H9 (cell line): ENCODE measurements at regions not wholly inside any gene's neighbourhood (a gene's known extent, or its start where the extent isn't known, plus 50 kb on each side); places are given as distances from the start of the nearest gene placed in this dataset.

Source experiments
- DNase-seq: peaks from one replicate; pipeline ENCODE4 v3.0.0-alpha.2; 2017
- H2AFZ ChIP-seq: one replicate; pipeline ENCODE4 v1.6.1; 2013; ENCODE audit warnings: mild to moderate bottlenecking, low read length, control low read depth, moderate library complexity
- H2AK5ac ChIP-seq: 2 replicates; pipeline ENCODE4 v1.6.1; 2013; ENCODE audit warnings: low read length, control low read depth, mixed read lengths; ENCODE audit not compliant: insufficient read length
- H2BK120ac ChIP-seq: one replicate; pipeline ENCODE4 v1.6.1; 2013; ENCODE audit warnings: low read depth, mild to moderate bottlenecking, low read length, control low read depth, inconsistent platforms; ENCODE audit not compliant: poor library complexity, severe bottlenecking
- H2BK12ac ChIP-seq: 2 replicates; pipeline ENCODE4 v1.6.1; 2013; ENCODE audit warnings: low read length, control low read depth, mixed read lengths, low read depth; ENCODE audit not compliant: insufficient read length
- H2BK15ac ChIP-seq: 2 replicates; pipeline ENCODE4 v1.6.1; 2013; ENCODE audit warnings: low read depth, low read length, control low read depth
- H2BK20ac ChIP-seq: one replicate; pipeline ENCODE4 v1.6.1; 2013; ENCODE audit warnings: low read depth, mild to moderate bottlenecking, low read length, control low read depth, inconsistent platforms; ENCODE audit not compliant: poor library complexity, severe bottlenecking
- H2BK5ac ChIP-seq: 2 replicates; pipeline ENCODE4 v1.6.1; 2013; ENCODE audit warnings: low read length, control low read depth, mixed read lengths; ENCODE audit not compliant: insufficient read length
- H3K14ac ChIP-seq: 2 replicates; pipeline ENCODE4 v1.6.1; 2013; ENCODE audit warnings: low read length, control low read depth; ENCODE audit not compliant: insufficient read depth
- H3K18ac ChIP-seq: 2 replicates; pipeline ENCODE4 v1.6.1; 2013; ENCODE audit warnings: low read depth, mild to moderate bottlenecking, mixed read lengths, low read length, control low read depth; ENCODE audit not compliant: insufficient read length
- H3K23ac ChIP-seq: 2 replicates; pipeline ENCODE4 v1.6.1; 2013; ENCODE audit warnings: low read length, control low read depth, mixed read lengths, low read depth; ENCODE audit not compliant: insufficient read length
- H3K23me2 ChIP-seq: 2 replicates; pipeline ENCODE4 v1.6.1; 2013; ENCODE audit warnings: low read depth, mild to moderate bottlenecking, mixed read lengths, low read length, control low read depth; ENCODE audit not compliant: insufficient read length, poor library complexity, severe bottlenecking
- H3K27ac ChIP-seq: 2 replicates; pipeline ENCODE4 v1.5.1; 2013; ENCODE audit warnings: low read length, control low read depth, mixed read lengths, low read depth; ENCODE audit not compliant: insufficient read length
- H3K27me3 ChIP-seq: 2 replicates; pipeline ENCODE4 v1.6.1; 2013; ENCODE audit warnings: low read length, control low read depth, inconsistent platforms; ENCODE audit not compliant: insufficient read depth
- H3K4ac ChIP-seq: 2 replicates; pipeline ENCODE4 v1.6.1; 2013; ENCODE audit warnings: low read depth, mild to moderate bottlenecking, control low read depth, inconsistent platforms, low read length, moderate library complexity
- H3K4me1 ChIP-seq: 2 replicates; pipeline ENCODE4 v1.6.1; 2013; ENCODE audit warnings: low read length, control low read depth, inconsistent platforms; ENCODE audit not compliant: insufficient read depth
- H3K4me2 ChIP-seq: 2 replicates; pipeline ENCODE4 v1.6.1; 2013; ENCODE audit warnings: low read length, control low read depth, mixed read lengths; ENCODE audit not compliant: insufficient read length, insufficient read depth
- H3K56ac ChIP-seq: 2 replicates; pipeline ENCODE4 v1.6.1; 2013; ENCODE audit warnings: low read depth, mild to moderate bottlenecking, mixed read lengths, low read length, control low read depth; ENCODE audit not compliant: insufficient read length
- H3K79me1 ChIP-seq: 2 replicates; pipeline ENCODE4 v1.6.1; 2013; ENCODE audit warnings: low read depth, mild to moderate bottlenecking, moderate library complexity, low read length, control low read depth, inconsistent platforms; ENCODE audit not compliant: insufficient read depth, poor library complexity, severe bottlenecking
- H3K79me2 ChIP-seq: 2 replicates; pipeline ENCODE4 v1.6.1; 2013; ENCODE audit warnings: low read length, control low read depth, inconsistent platforms; ENCODE audit not compliant: insufficient read depth
- H3K9ac ChIP-seq: 2 replicates; pipeline ENCODE4 v1.6.1; 2013; ENCODE audit warnings: low read length, control low read depth, mixed read lengths; ENCODE audit not compliant: insufficient read length; ENCODE audit errors: extremely low read depth
- H3K9me3 ChIP-seq: one replicate; pipeline ENCODE4 v1.6.1; 2013; ENCODE audit warnings: low read depth, low read length, inconsistent platforms; ENCODE audit not compliant: control insufficient read depth
- H3T11ph ChIP-seq: one replicate; pipeline ENCODE4 v1.6.1; 2013; ENCODE audit warnings: mild to moderate bottlenecking, low read length, control low read depth, inconsistent platforms
- H4K20me1 ChIP-seq: one replicate; pipeline ENCODE4 v1.6.1; 2013; ENCODE audit not compliant: control insufficient read depth, insufficient read length, insufficient read depth
- H4K5ac ChIP-seq: 2 replicates; pipeline ENCODE4 v1.6.1; 2013; ENCODE audit warnings: low read depth, mild to moderate bottlenecking, mixed read lengths, low read length, control low read depth; ENCODE audit not compliant: insufficient read length
- H4K8ac ChIP-seq: replicated peaks from 2 replicates; pipeline ENCODE4 v1.6.1; 2013; ENCODE audit warnings: low read length, control low read depth, mixed read lengths, low read depth; ENCODE audit not compliant: insufficient read length
- H4K91ac ChIP-seq: 2 replicates; pipeline ENCODE4 v1.6.1; 2013; ENCODE audit warnings: low read depth, mild to moderate bottlenecking, moderate library complexity, mixed read lengths, low read length, control low read depth; ENCODE audit not compliant: insufficient read length
- H3K27ac Mint-ChIP-seq, 3 experiments: 2 replicates in 2 of 3; 3 replicates in 1 of 3; pipeline ENCODE4 v1.8.0; 2020 to 2021; ENCODE audit warnings: mixed read lengths in 3 of 3, mild to moderate bottlenecking in 1 of 3, moderate library complexity in 1 of 3
- H3K27me3 Mint-ChIP-seq: 2 replicates; pipeline ENCODE4 v1.8.0; 2021; ENCODE audit warnings: low read depth, mild to moderate bottlenecking, moderate library complexity, mixed read lengths
- H3K36me3 Mint-ChIP-seq, 3 experiments: 2 replicates in 2 of 3; 3 replicates in 1 of 3; pipeline ENCODE4 v1.8.0; 2020 to 2021; ENCODE audit warnings: low read depth in 3 of 3, mixed read lengths in 3 of 3; ENCODE audit not compliant: insufficient read depth in 1 of 3
- H3K4me1 Mint-ChIP-seq, 2 experiments: 2 replicates each; pipeline ENCODE4 v1.8.0; 2020; ENCODE audit warnings: mixed read lengths in 2 of 2
- H3K4me3 Mint-ChIP-seq, 2 experiments: 2 replicates in 1 of 2; 3 replicates in 1 of 2; pipeline ENCODE4 v1.8.0; 2020 to 2021; ENCODE audit warnings: mild to moderate bottlenecking in 2 of 2, mixed read lengths in 2 of 2, moderate library complexity in 1 of 2
- H3K9me3 Mint-ChIP-seq, 2 experiments: 2 replicates in 1 of 2; 3 replicates in 1 of 2; pipeline ENCODE4 v1.8.0; 2020; ENCODE audit warnings: mild to moderate bottlenecking in 2 of 2, mixed read lengths in 2 of 2, moderate library complexity in 1 of 2
- WGBS: extraction: QIAGEN DNeasy Blood & Tissue Kit; methylation state at CpG from one replicate; pipeline ENCODE4 v1.1.7; 2013; ENCODE audit warnings: missing lambda C conversion rate, low lambda C conversion rate, mixed read lengths; ENCODE audit not compliant: insufficient read length; ENCODE audit errors: extremely low coverage; 5-methylcytosine and 5-hydroxymethylcytosine counted together
- TF ChIP-seq, protein P1 (sequence below): fragments of 200-600 bp; sonication (generic); conservative IDR thresholded peaks from 3 replicates; pipeline ENCODE4 v1.8.0; 2021; ENCODE audit warnings: antibody characterized with exemption, mild to moderate bottlenecking

DNA sequence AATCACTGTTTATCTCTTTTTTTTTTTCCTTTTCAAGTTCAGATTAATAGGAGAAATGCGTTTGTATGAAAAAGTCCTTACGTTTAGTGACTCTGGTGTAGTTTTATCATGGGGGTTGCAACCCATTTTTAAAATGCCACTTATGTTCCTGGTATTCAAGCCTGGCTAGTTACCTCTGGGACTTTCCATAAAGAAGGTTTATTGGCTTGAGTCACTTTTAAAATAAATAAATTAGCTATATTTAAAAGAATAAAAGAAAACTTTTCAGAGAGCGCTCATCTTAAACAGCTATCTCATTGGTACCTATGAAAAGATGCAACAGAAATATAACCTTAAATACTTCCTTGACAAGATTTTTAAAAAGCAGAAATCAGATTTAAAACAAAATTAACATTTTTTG, 275.0 kb upstream of the IL1RAPL1 start:
- Histone ChIP-seq H3K4ac (no peak overlapping the region), H2AK5ac (no peak overlapping the region), H4K5ac (no peak overlapping the region), H3K27me3 (no peaks in the 10 kb centered on the region), H3K56ac (no peak overlapping the region), H4K20me1 (no peaks in the 10 kb centered on the region), H3K27ac (no peak overlapping the region), H2BK15ac (no peak overlapping the region), H3K4me1 (no peaks in the 10 kb centered on the region), H3K14ac (no peak overlapping the region), H2AFZ (no peak overlapping the region), H3K4me2 (no peak overlapping the region), H3T11ph (no peak overlapping the region), H3K23ac (no peak overlapping the region), H2BK120ac (no peak overlapping the region), H3K79me1 (no peaks in the 10 kb centered on the region), H2BK12ac (no peak overlapping the region), H4K8ac (no peak overlapping the region), H2BK20ac (no peak overlapping the region), H3K79me2 (no peaks in the 10 kb centered on the region), H3K18ac (no peak overlapping the region), H3K9me3 (no peaks in the 10 kb centered on the region), H2BK5ac (no peak overlapping the region), H3K9ac (no peak overlapping the region), H4K91ac (no peak overlapping the region), H3K23me2 (no peaks in the 10 kb centered on the region)
- no peak for DNase-seq
- Mint-ChIP-seq H3K27me3 (peaks cover 9% of the 10 kb centered on the region), H3K9me3 (peaks cover 11 to 52% of the 10 kb centered on the region in 2 experiments; a peak in 4 of 5 replicates), H3K27ac (no peak overlapping the region), H3K4me3 (no peak overlapping the region), H3K4me1 (no peaks in the 10 kb centered on the region), H3K36me3 (peaks cover 0 to 3% (median 0%) of the 10 kb centered on the region in 3 experiments; a peak in 2 of 7 replicates)
- no CpG with 5 or more reads among the region's 3 CpGs for WGBS
- TF ChIP-seq, protein P1, sequence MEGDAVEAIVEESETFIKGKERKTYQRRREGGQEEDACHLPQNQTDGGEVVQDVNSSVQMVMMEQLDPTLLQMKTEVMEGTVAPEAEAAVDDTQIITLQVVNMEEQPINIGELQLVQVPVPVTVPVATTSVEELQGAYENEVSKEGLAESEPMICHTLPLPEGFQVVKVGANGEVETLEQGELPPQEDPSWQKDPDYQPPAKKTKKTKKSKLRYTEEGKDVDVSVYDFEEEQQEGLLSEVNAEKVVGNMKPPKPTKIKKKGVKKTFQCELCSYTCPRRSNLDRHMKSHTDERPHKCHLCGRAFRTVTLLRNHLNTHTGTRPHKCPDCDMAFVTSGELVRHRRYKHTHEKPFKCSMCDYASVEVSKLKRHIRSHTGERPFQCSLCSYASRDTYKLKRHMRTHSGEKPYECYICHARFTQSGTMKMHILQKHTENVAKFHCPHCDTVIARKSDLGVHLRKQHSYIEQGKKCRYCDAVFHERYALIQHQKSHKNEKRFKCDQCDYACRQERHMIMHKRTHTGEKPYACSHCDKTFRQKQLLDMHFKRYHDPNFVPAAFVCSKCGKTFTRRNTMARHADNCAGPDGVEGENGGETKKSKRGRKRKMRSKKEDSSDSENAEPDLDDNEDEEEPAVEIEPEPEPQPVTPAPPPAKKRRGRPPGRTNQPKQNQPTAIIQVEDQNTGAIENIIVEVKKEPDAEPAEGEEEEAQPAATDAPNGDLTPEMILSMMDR = no peak
